ENCODE measurements at regions not wholly inside any gene's neighbourhood (a gene's known extent, or its start where the extent isn't known, plus 50 kb on each side); places are given as distances from the start of the nearest gene placed in this dataset.
A peak's percentile ranks its signal among the peaks of the same experiment; 100 is the strongest.

DNA sequence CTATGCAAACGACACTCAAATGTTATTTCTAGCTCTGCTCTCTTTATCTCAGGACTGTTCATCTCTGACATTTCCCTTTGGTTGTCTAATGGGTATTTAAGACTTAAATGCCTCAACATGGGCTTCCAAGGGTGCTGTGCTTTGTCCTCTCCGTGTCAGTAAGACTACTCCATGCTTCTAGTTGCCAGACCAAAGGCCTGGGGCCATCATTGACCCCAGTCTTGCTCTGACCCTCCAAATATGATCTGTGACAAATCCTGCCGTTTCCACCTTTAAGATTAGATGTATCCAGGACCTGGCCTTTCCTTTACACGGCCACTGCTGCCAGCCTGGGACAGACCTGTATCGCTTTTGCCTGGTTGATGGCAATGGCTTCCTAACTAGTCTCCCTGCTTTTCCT, 126.3 kb upstream of the DYRK2 start:
- Histone ChIP-seq H3K36me3 (ENCODE audit: control insufficient read depth in 1 of 2, insufficient read depth in 2 of 2, low read length in 2 of 2) (no peaks in the 10 kb centered on the region), H3K9me3 (ENCODE audit: insufficient read depth, low read depth, low read length) (no peaks in the 10 kb centered on the region), H3K4me2 (ENCODE audit: low read length) (peak overlapping the region; percentile 6), H2AK5ac (ENCODE audit: low read length) (no peak overlapping the region), H2BK12ac (ENCODE audit: low read length) (no peak overlapping the region), H3K4ac (ENCODE audit: low read depth, low read length) (no peak overlapping the region), H3K23ac (ENCODE audit: low read length) (no peak overlapping the region), H2BK5ac (ENCODE audit: low read depth, low read length, poor library complexity) (no peak overlapping the region), H4K91ac (ENCODE audit: low read depth, low read length) (no peak overlapping the region), H3K18ac (ENCODE audit: low read length) (no peak overlapping the region), H4K12ac (ENCODE audit: low read depth, low read length) (no peak overlapping the region), H3K9ac (ENCODE audit: low read length) (no peak overlapping the region), H3K4me3 (ENCODE audit: low read depth, low read length) (no peak overlapping the region), H4K8ac (ENCODE audit: low read depth, low read length) (no peak overlapping the region), H3K79me1 (ENCODE audit: low read length) (no peaks in the 10 kb centered on the region), H3K79me2 (ENCODE audit: control insufficient read depth, insufficient read depth, low read length, poor library complexity) (no peaks in the 10 kb centered on the region), H2BK120ac (ENCODE audit: insufficient read depth, low read length, poor library complexity) (no peak overlapping the region), H3K14ac (ENCODE audit: low read length) (no peak overlapping the region), H3K27me3 (ENCODE audit: insufficient read depth, low read length) (no peaks in the 10 kb centered on the region), H2AFZ (ENCODE audit: insufficient read depth, low read length, poor library complexity) (no peak overlapping the region), H3K27ac (ENCODE audit: low read depth, low read length) (peak overlapping the region; percentile 66), H3K4me1 (ENCODE audit: control insufficient read depth in 1 of 2, insufficient read depth in 2 of 2, low read length in 2 of 2) (peaks cover 4 to 6% of the 10 kb centered on the region in 2 experiments)
- no CpG with 5 or more reads among the region's 5 CpGs for WGBS (ENCODE audit: extremely low coverage, insufficient coverage, insufficient read length)
- DNase-seq: no peak

DNA sequence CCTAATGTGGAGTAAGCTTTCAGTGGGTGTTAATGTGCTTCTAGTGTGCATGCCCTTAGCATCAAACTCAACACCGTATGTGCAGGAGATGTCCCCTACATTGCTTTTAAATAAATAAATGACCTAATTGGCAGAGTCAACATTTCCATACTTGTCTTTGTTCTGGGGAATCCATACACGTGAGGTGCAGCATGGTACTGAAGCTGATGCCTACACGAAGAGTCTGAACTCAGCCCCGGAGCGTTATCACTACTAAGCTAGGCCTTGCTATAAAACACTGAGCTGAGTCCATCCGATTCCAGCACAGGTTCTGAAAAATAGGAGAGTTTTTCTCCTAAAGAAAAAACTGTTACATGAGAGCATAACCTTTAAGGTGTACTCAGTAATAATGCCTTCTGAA, 125.0 kb upstream of the DYRK2 start:
- Histone ChIP-seq H4K91ac (ENCODE audit: low read depth, low read length) (no peak overlapping the region), H3K9me3 (ENCODE audit: insufficient read depth, low read depth, low read length) (no peaks in the 10 kb centered on the region), H2AK5ac (ENCODE audit: low read length) (no peak overlapping the region), H3K79me2 (ENCODE audit: control insufficient read depth, insufficient read depth, low read length, poor library complexity) (no peaks in the 10 kb centered on the region), H3K4me1 (ENCODE audit: control insufficient read depth in 1 of 2, insufficient read depth in 2 of 2, low read length in 2 of 2) (peaks cover 4 to 6% of the 10 kb centered on the region in 2 experiments), H3K23ac (ENCODE audit: low read length) (no peak overlapping the region), H3K4me3 (ENCODE audit: low read depth, low read length) (no peak overlapping the region), H3K4ac (ENCODE audit: low read depth, low read length) (no peak overlapping the region), H2AFZ (ENCODE audit: insufficient read depth, low read length, poor library complexity) (no peak overlapping the region), H3K27me3 (ENCODE audit: insufficient read depth, low read length) (no peaks in the 10 kb centered on the region), H3K9ac (ENCODE audit: low read length) (no peak overlapping the region), H3K18ac (ENCODE audit: low read length) (no peak overlapping the region), H4K8ac (ENCODE audit: low read depth, low read length) (no peak overlapping the region), H3K79me1 (ENCODE audit: low read length) (no peaks in the 10 kb centered on the region), H3K4me2 (ENCODE audit: low read length) (no peak overlapping the region), H4K12ac (ENCODE audit: low read depth, low read length) (no peak overlapping the region), H3K36me3 (ENCODE audit: control insufficient read depth in 1 of 2, insufficient read depth in 2 of 2, low read length in 2 of 2) (no peaks in the 10 kb centered on the region), H2BK12ac (ENCODE audit: low read length) (no peak overlapping the region), H3K14ac (ENCODE audit: low read length) (no peak overlapping the region), H3K27ac (ENCODE audit: low read depth, low read length) (no peak overlapping the region), H2BK120ac (ENCODE audit: insufficient read depth, low read length, poor library complexity) (no peak overlapping the region), H2BK5ac (ENCODE audit: low read depth, low read length, poor library complexity) (no peak overlapping the region)
- DNase-seq: no peak
- WGBS (ENCODE audit: extremely low coverage, insufficient coverage, insufficient read length): no CpG with 5 or more reads among the region's 6 CpGs

DNA sequence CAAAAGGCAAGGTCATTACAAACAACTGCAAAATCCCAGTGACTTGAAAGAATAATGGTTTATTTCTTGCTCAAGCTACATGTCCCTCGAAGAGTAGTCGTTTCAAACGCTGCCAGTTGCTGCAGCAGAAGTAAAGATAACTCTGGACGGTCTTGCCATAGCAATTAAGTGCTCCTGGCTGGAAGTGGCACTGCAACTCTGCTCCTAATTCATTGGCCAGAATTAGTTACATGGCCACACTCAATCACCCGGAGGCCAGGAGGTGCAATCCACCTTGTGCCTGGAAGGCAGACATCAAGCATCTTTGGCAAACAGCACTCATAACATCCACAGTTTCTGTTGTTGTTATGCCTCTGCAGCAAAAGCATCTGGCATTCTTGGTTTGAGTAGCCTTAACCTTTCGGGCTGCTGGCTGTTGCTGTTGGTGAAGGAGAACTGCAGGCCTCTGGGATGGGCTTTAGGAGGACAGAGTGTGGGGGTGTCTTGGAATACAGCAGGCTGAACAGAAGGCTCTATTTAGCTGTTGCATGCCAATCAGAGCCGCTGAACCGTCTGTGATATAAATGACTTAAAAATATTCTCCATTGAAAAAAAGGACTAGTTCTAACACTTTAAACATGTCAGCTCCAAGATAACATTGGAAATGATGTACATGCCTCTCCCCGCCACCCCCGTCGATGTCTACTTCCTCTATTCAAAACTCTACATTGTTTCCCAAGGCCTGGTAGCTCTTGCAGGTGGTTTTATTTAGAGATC, 123.5 kb upstream of the DYRK2 start:
- Histone ChIP-seq H3K36me3 (ENCODE audit: control insufficient read depth in 1 of 2, insufficient read depth in 2 of 2, low read length in 2 of 2) (no peaks in the 10 kb centered on the region), H4K91ac (ENCODE audit: low read depth, low read length) (no peak overlapping the region), H3K23ac (ENCODE audit: low read length) (no peak overlapping the region), H3K18ac (ENCODE audit: low read length) (no peak overlapping the region), H3K27me3 (ENCODE audit: insufficient read depth, low read length) (no peaks in the 10 kb centered on the region), H2AFZ (ENCODE audit: insufficient read depth, low read length, poor library complexity) (no peak overlapping the region), H2BK12ac (ENCODE audit: low read length) (no peak overlapping the region), H4K12ac (ENCODE audit: low read depth, low read length) (no peak overlapping the region), H3K9ac (ENCODE audit: low read length) (no peak overlapping the region), H3K14ac (ENCODE audit: low read length) (no peak overlapping the region), H3K4me2 (ENCODE audit: low read length) (no peak overlapping the region), H3K4me3 (ENCODE audit: low read depth, low read length) (no peak overlapping the region), H3K9me3 (ENCODE audit: insufficient read depth, low read depth, low read length) (no peaks in the 10 kb centered on the region), H2AK5ac (ENCODE audit: low read length) (no peak overlapping the region), H3K79me1 (ENCODE audit: low read length) (no peaks in the 10 kb centered on the region), H3K4me1 (ENCODE audit: control insufficient read depth in 1 of 2, insufficient read depth in 2 of 2, low read length in 2 of 2) (peaks cover 4 to 6% of the 10 kb centered on the region in 2 experiments), H2BK120ac (ENCODE audit: insufficient read depth, low read length, poor library complexity) (no peak overlapping the region), H3K79me2 (ENCODE audit: control insufficient read depth, insufficient read depth, low read length, poor library complexity) (no peaks in the 10 kb centered on the region), H3K27ac (ENCODE audit: low read depth, low read length) (no peak overlapping the region), H2BK5ac (ENCODE audit: low read depth, low read length, poor library complexity) (no peak overlapping the region), H3K4ac (ENCODE audit: low read depth, low read length) (no peak overlapping the region), H4K8ac (ENCODE audit: low read depth, low read length) (no peak overlapping the region)
- no CpG with 5 or more reads among the region's 11 CpGs for WGBS (ENCODE audit: extremely low coverage, insufficient coverage, insufficient read length)
- DNase-seq: no peak

DNA sequence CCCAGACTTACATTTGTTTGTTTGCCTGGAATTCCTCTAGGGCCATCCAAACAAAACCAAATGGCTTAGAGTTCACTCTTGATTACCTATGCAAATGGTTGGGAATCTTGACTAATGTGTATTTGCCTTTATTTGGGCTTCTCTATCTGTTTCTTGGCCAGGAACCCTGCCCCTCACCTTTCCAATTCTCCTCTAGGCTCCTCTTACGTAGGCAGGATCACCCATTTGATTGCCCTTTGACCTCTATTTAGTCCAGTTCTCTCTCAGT, 123.0 kb upstream of the DYRK2 start:
- Histone ChIP-seq H3K27me3 (ENCODE audit: insufficient read depth, low read length) (no peaks in the 10 kb centered on the region), H3K4me3 (ENCODE audit: low read depth, low read length) (no peak overlapping the region), H3K9me3 (ENCODE audit: insufficient read depth, low read depth, low read length) (no peaks in the 10 kb centered on the region), H3K18ac (ENCODE audit: low read length) (no peak overlapping the region), H2AK5ac (ENCODE audit: low read length) (no peak overlapping the region), H2BK12ac (ENCODE audit: low read length) (no peak overlapping the region), H3K23ac (ENCODE audit: low read length) (no peak overlapping the region), H3K4me1 (ENCODE audit: control insufficient read depth in 1 of 2, insufficient read depth in 2 of 2, low read length in 2 of 2) (peaks cover 4 to 6% of the 10 kb centered on the region in 2 experiments), H2AFZ (ENCODE audit: insufficient read depth, low read length, poor library complexity) (no peak overlapping the region), H3K4ac (ENCODE audit: low read depth, low read length) (no peak overlapping the region), H4K91ac (ENCODE audit: low read depth, low read length) (no peak overlapping the region), H2BK5ac (ENCODE audit: low read depth, low read length, poor library complexity) (no peak overlapping the region), H2BK120ac (ENCODE audit: insufficient read depth, low read length, poor library complexity) (no peak overlapping the region), H3K14ac (ENCODE audit: low read length) (no peak overlapping the region), H3K79me2 (ENCODE audit: control insufficient read depth, insufficient read depth, low read length, poor library complexity) (no peaks in the 10 kb centered on the region), H4K8ac (ENCODE audit: low read depth, low read length) (no peak overlapping the region), H3K4me2 (ENCODE audit: low read length) (no peak overlapping the region), H3K9ac (ENCODE audit: low read length) (no peak overlapping the region), H3K27ac (ENCODE audit: low read depth, low read length) (no peak overlapping the region), H3K36me3 (ENCODE audit: control insufficient read depth in 1 of 2, insufficient read depth in 2 of 2, low read length in 2 of 2) (no peaks in the 10 kb centered on the region), H3K79me1 (ENCODE audit: low read length) (no peaks in the 10 kb centered on the region), H4K12ac (ENCODE audit: low read depth, low read length) (no peak overlapping the region)
- WGBS (ENCODE audit: extremely low coverage, insufficient coverage, insufficient read length): no CpG with 5 or more reads among the region's 1 CpG
- no peak for DNase-seq
